ENCODE measurements at regions not wholly inside any gene's neighbourhood (a gene's known extent, or its start where the extent isn't known, plus 50 kb on each side); places are given as distances from the start of the nearest gene placed in this dataset.
"Not testable (repeated sequence)": the region's sequence is repeated elsewhere in the genome, so short reads cannot be mapped to it uniquely, and the experiment has no call there.

GRCh38 chr1:47543089-47543488, 105.2 kb downstream of the FOXD2 start:
- not testable (repeated sequence) for TF ChIP-seq CTCF (IDR thresholded peaks at IDR 0.05; ENCODE audit: insufficient read depth, low read length); POLR2AphosphoS5 (IDR thresholded peaks at IDR 0.05; ENCODE audit: low read depth); REST (IDR thresholded peaks at IDR 0.05; ENCODE audit: insufficient replicate concordance, low read depth); GABPA (IDR thresholded peaks at IDR 0.05; ENCODE audit: low read depth)
